SK-N-SH (cell line): ENCODE measurements at regions not wholly inside any gene's neighbourhood (a gene's known extent, or its start where the extent isn't known, plus 50 kb on each side); places are given as distances from the start of the nearest gene placed in this dataset.

Source experiments
- CTCF ChIA-PET: fragments of 300-600, 350-600 bp; formaldehyde crosslinking; extraction: SDS; loops from one replicate; lab custom pipeline; 2021; lab: Yijun Ruan, JAX
- POLR2A ChIA-PET: fragments of 350-600 bp; sonication (Branson Sonifier 250); formaldehyde crosslinking; extraction: SDS; loops from one replicate; lab custom pipeline; 2020; ENCODE audit warnings: antibody characterized with exemption, inconsistent platforms; lab: Yijun Ruan, JAX
- DNase-seq: peaks from one replicate; pipeline ENCODE4 v3.0.0; 2012
- H2AFZ ChIP-seq: fragments of 200-600 bp; sonication (generic); 2 replicates; pipeline ENCODE4 v1.8.1; 2016; ENCODE audit warnings: antibody characterized with exemption, mild to moderate bottlenecking, low read depth
- H3F3A ChIP-seq: fragments of 200-600 bp; sonication (generic); replicated peaks from 2 replicates; pipeline ENCODE3; 2016; ENCODE audit warnings: antibody characterized with exemption, mild to moderate bottlenecking; ENCODE audit not compliant: insufficient read depth
- H3K27ac ChIP-seq, 2 experiments: fragments of 200-500 bp in 1 of 2; fragments of 200-600 bp in 1 of 2; sonication (Bioruptor generic) in 1 of 2; sonication (generic), shearing (Covaris generic) in 1 of 2; 2 replicates each; pipeline versions ENCODE4 v1.5.1 to v1.6.1; 2014 to 2016; ENCODE audit warnings: low read depth in 2 of 2, inconsistent platforms in 1 of 2, low read length in 1 of 2, mild to moderate bottlenecking in 1 of 2, mixed read lengths in 1 of 2
- H3K27me3 ChIP-seq: fragments of 200-600 bp; sonication (generic), shearing (Covaris generic); 2 replicates; pipeline ENCODE4 v1.6.1; 2016; ENCODE audit warnings: mixed run types; ENCODE audit not compliant: insufficient read depth
- H3K36me3 ChIP-seq, 2 experiments: fragments of 200-500 bp in 1 of 2; fragments of 200-600 bp in 1 of 2; sonication (Bioruptor generic) in 1 of 2; sonication (generic) in 1 of 2; replicated peaks in 1 of 2; 2 replicates each; pipeline versions ENCODE3 to v1.5.1; 2014 to 2016; ENCODE audit warnings: low read length in 1 of 2, mild to moderate bottlenecking in 1 of 2; ENCODE audit not compliant: insufficient read depth in 2 of 2, control insufficient read depth in 1 of 2
- H3K4me1 ChIP-seq, 2 experiments: fragments of 200-500 bp in 1 of 2; fragments of 200-600 bp in 1 of 2; sonication (Bioruptor generic) in 1 of 2; sonication (generic), shearing (Covaris generic) in 1 of 2; 2 replicates each; pipeline versions ENCODE4 v1.5.1 to v1.6.1; 2014 to 2016; ENCODE audit warnings: low read depth in 1 of 2, low read length in 1 of 2, mixed run types in 1 of 2; ENCODE audit not compliant: insufficient read depth in 2 of 2, control insufficient read depth in 1 of 2
- H3K4me2 ChIP-seq: fragments of 200-600 bp; sonication (generic), shearing (Covaris generic); 2 replicates; pipeline ENCODE4 v1.6.1; 2017; ENCODE audit warnings: mixed run types
- H3K4me3 ChIP-seq, 2 experiments: fragments of 200-500 bp in 1 of 2; fragments of 200-600 bp in 1 of 2; sonication (Bioruptor generic) in 1 of 2; sonication (generic), shearing (Covaris generic) in 1 of 2; 2 replicates each; pipeline versions ENCODE4 v1.5.1 to v1.8.1; 2014 to 2016; ENCODE audit warnings: low read depth in 2 of 2, inconsistent platforms in 1 of 2, low read length in 1 of 2, mild to moderate bottlenecking in 1 of 2, mixed read lengths in 1 of 2, moderate library complexity in 1 of 2
- H3K79me2 ChIP-seq: fragments of 200-600 bp; sonication (generic); 2 replicates; pipeline ENCODE4 v1.8.1; 2017; ENCODE audit warnings: mild to moderate bottlenecking; ENCODE audit not compliant: insufficient read depth
- H3K9ac ChIP-seq: fragments of 200-600 bp; sonication (generic); 2 replicates; pipeline ENCODE4 v1.6.1; 2017; ENCODE audit warnings: mixed run types
- H3K9me2 ChIP-seq: fragments of 200-600 bp; sonication (generic); 2 replicates; pipeline ENCODE4 v1.6.1; 2017; ENCODE audit warnings: mixed run types
- H3K9me3 ChIP-seq: fragments of 200-600 bp; sonication (generic); 2 replicates; pipeline ENCODE4 v1.6.1; 2017; ENCODE audit warnings: mixed run types, mild to moderate bottlenecking, moderate library complexity
- H4K20me1 ChIP-seq: fragments of 200-600 bp; sonication (generic); 2 replicates; pipeline ENCODE4 v1.6.1; 2017; ENCODE audit warnings: mild to moderate bottlenecking, mixed run types; ENCODE audit not compliant: insufficient read depth
- CHD2 ChIP-seq: fragments of 150-350 bp; IDR thresholded peaks from 2 replicates; pipeline ENCODE4 v1.6.1; 2018; ENCODE audit warnings: low read length; ENCODE audit not compliant: partially characterized antibody
- EZH2phosphoT487 ChIP-seq: fragments of 200-600 bp; sonication (generic); IDR thresholded peaks from 2 replicates; pipeline ENCODE4 v1.6.1; 2017; ENCODE audit warnings: low read depth, mixed run types, mild to moderate bottlenecking, antibody characterized with exemption, moderate library complexity, borderline replicate concordance
- FOSL2 ChIP-seq: IDR thresholded peaks from 2 replicates; pipeline ENCODE4 v1.4.0; 2012; ENCODE audit warnings: low read depth, mild to moderate bottlenecking, moderate library complexity, borderline replicate concordance
- FOXJ3 ChIP-seq: sonication (generic); formaldehyde crosslinking; IDR thresholded peaks from 2 replicates; pipeline ENCODE4 v1.5.1; 2020; ENCODE audit warnings: mild to moderate bottlenecking, missing genetic modification reagents
- FOXM1 ChIP-seq: IDR thresholded peaks from 2 replicates; pipeline ENCODE4 v1.4.0; 2012; ENCODE audit warnings: low read depth, mild to moderate bottlenecking
- GABPA ChIP-seq: IDR thresholded peaks from 2 replicates; pipeline ENCODE4 v1.4.0; 2012; ENCODE audit warnings: low read depth, mild to moderate bottlenecking
- GATA2 ChIP-seq: sonication (generic); formaldehyde crosslinking; IDR thresholded peaks from 2 replicates; pipeline ENCODE4 v1.5.0; 2020; ENCODE audit warnings: mild to moderate bottlenecking, missing genetic modification reagents
- IRF3 ChIP-seq: fragments of 150-350 bp; IDR thresholded peaks from 2 replicates; pipeline ENCODE4 v1.6.1; 2016; ENCODE audit warnings: mild to moderate bottlenecking, low read depth, low read length
- JUND ChIP-seq: IDR thresholded peaks from 2 replicates; pipeline ENCODE4 v1.4.0; 2012
- MXI1 ChIP-seq: IDR thresholded peaks from 2 replicates; pipeline ENCODE4 v1.6.1; 2012; ENCODE audit warnings: mild to moderate bottlenecking, low read depth, low read length, improper control_type of control experiment
- NFIC ChIP-seq: IDR thresholded peaks from 2 replicates; pipeline ENCODE4 v1.4.0; 2012; ENCODE audit warnings: borderline replicate concordance
- NRF1 ChIP-seq: IDR thresholded peaks from 2 replicates; pipeline ENCODE4 v1.6.1; 2012; ENCODE audit warnings: low read depth, mild to moderate bottlenecking, low read length
- PBX3 ChIP-seq: IDR thresholded peaks from 2 replicates; pipeline ENCODE4; 2012
- POLR2AphosphoS5 ChIP-seq: IDR thresholded peaks from 2 replicates; pipeline ENCODE4 v1.6.1; 2012; ENCODE audit warnings: low read depth, low read length
- RAD21 ChIP-seq: IDR thresholded peaks from 2 replicates; pipeline ENCODE4 v1.6.1; 2012; ENCODE audit warnings: mild to moderate bottlenecking, low read length
- RCOR1 ChIP-seq: fragments of 150-350 bp; IDR thresholded peaks from 2 replicates; pipeline ENCODE4 v1.6.1; 2017; ENCODE audit warnings: antibody characterized with exemption, low read length
- SIN3A ChIP-seq: IDR thresholded peaks from 2 replicates; pipeline ENCODE4 v1.6.1; 2012; ENCODE audit warnings: low read depth, mild to moderate bottlenecking, low read length, moderate library complexity, borderline replicate concordance
- TAF1 ChIP-seq: IDR thresholded peaks from 2 replicates; pipeline ENCODE4 v1.6.1; 2012; ENCODE audit warnings: low read depth, mild to moderate bottlenecking, low read length, moderate library complexity, borderline replicate concordance
- TEAD4 ChIP-seq: IDR thresholded peaks from 2 replicates; pipeline ENCODE4 v1.4.0; 2012; ENCODE audit warnings: mild to moderate bottlenecking, borderline replicate concordance; ENCODE audit not compliant: insufficient read depth
- YY1 ChIP-seq: IDR thresholded peaks from 2 replicates; pipeline ENCODE4 v1.4.0; 2012; ENCODE audit warnings: low read depth, mild to moderate bottlenecking
- WGBS: methylation state at CpG from one replicate; pipeline ENCODE4 v1.1.6; 2017; ENCODE audit warnings: low lambda C conversion rate; 5-methylcytosine and 5-hydroxymethylcytosine counted together
- TF ChIP-seq, protein P1 (sequence below): fragments of 200-600 bp; sonication (generic); IDR thresholded peaks from 2 replicates; pipeline ENCODE4 v1.6.1; 2017; ENCODE audit warnings: antibody characterized with exemption, mild to moderate bottlenecking, moderate library complexity

GRCh38 chr1:170277985-170278384 lies 132.2 kb downstream of the NTMT2 start:
- 28% methylated on average over 2 of the region's 2 CpGs for WGBS

DNA sequence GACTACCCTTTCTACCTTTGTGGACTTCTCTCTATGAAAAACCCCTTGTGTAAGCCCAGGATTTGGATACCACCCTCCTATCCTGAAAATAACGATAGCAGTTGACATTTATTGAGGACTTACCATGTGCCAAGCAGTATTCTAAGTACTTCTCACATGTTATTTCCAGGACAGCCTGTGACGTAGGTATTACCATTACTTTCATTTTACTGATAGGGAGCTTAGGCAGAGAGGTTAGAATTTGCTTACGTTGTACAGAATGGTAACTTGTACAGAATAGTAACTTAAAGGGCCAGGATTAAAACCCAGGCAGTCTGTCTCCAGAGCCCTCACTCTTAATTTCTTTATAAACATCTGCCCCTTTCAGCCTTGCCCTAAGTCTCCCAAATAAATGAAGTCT lies 138.3 kb downstream of the NTMT2 start:
- Histone ChIP-seq H3K9me2 (no peaks in the 10 kb centered on the region), H3K9me3 (no peaks in the 10 kb centered on the region), H3K9ac (no peak overlapping the region), H3K4me1 (no peaks in the 10 kb centered on the region; a peak in 1 of 4 replicates), H3K4me3 (no peak overlapping the region; a peak in 1 of 4 replicates), H3K27me3 (no peaks in the 10 kb centered on the region), H3F3A (no peaks in the 10 kb centered on the region), H3K79me2 (no peaks in the 10 kb centered on the region), H4K20me1 (no peaks in the 10 kb centered on the region), H3K4me2 (peak overlapping the region; percentile 61; the same call in 1 of the 2 replicates), H3K36me3 (no peaks in the 10 kb centered on the region), H3K27ac (no peak overlapping the region), H2AFZ (peak overlapping the region; percentile 73)
- ChIA-PET CTCF (no interaction called here), POLR2A (no interaction called here)
- TF ChIP-seq PBX3 = no peak
- TF ChIP-seq YY1 = no peak
- no peak for TF ChIP-seq FOSL2
- no peak for TF ChIP-seq MXI1
- TF ChIP-seq CHD2 = no peak
- TF ChIP-seq JUND = no peak
- no peak for TF ChIP-seq GATA2 (CRISPR knock-in tag)
- no peak for TF ChIP-seq RAD21
- no peak for TF ChIP-seq SIN3A
- TF ChIP-seq GABPA = no peak
- TF ChIP-seq EZH2phosphoT487 = no peak
- TF ChIP-seq NFIC = no peak
- no peak for TF ChIP-seq FOXJ3 (CRISPR knock-in tag)
- no peak for TF ChIP-seq TEAD4
- TF ChIP-seq NRF1 = no peak
- 42% methylated on average over 3 of the region's 3 CpGs for WGBS
- no peak for DNase-seq

More at GRCh38 chr1:170277985-170278384, 132.2 kb downstream of the NTMT2 start:
- Histone ChIP-seq H3K79me2 (no peaks in the 10 kb centered on the region), H3K9ac (no peak overlapping the region), H3F3A (no peaks in the 10 kb centered on the region), H3K9me3 (no peaks in the 10 kb centered on the region), H3K4me1 (no peaks in the 10 kb centered on the region; a peak in 1 of 4 replicates), H3K36me3 (no peaks in the 10 kb centered on the region), H3K27me3 (no peaks in the 10 kb centered on the region), H4K20me1 (no peaks in the 10 kb centered on the region), H2AFZ (no peak overlapping the region), H3K4me2 (no peak overlapping the region), H3K27ac (no peak overlapping the region)
- ChIA-PET POLR2A (no interaction called here), CTCF (interaction anchor here (0.9 kb wide), 1 partner anchor 40 kb away, joined by 3 read pairs; no protein-coding TSS in a partner anchor)
- no peak for DNase-seq
- TF ChIP-seq YY1 = no peak
- no peak for TF ChIP-seq GATA2 (CRISPR knock-in tag)
- TF ChIP-seq FOXJ3 (CRISPR knock-in tag) = no peak
- TF ChIP-seq RCOR1 = no peak
- TF ChIP-seq, protein P1, sequence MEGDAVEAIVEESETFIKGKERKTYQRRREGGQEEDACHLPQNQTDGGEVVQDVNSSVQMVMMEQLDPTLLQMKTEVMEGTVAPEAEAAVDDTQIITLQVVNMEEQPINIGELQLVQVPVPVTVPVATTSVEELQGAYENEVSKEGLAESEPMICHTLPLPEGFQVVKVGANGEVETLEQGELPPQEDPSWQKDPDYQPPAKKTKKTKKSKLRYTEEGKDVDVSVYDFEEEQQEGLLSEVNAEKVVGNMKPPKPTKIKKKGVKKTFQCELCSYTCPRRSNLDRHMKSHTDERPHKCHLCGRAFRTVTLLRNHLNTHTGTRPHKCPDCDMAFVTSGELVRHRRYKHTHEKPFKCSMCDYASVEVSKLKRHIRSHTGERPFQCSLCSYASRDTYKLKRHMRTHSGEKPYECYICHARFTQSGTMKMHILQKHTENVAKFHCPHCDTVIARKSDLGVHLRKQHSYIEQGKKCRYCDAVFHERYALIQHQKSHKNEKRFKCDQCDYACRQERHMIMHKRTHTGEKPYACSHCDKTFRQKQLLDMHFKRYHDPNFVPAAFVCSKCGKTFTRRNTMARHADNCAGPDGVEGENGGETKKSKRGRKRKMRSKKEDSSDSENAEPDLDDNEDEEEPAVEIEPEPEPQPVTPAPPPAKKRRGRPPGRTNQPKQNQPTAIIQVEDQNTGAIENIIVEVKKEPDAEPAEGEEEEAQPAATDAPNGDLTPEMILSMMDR = no peak
- TF ChIP-seq TAF1 = no peak
- TF ChIP-seq IRF3 = no peak
- TF ChIP-seq POLR2AphosphoS5 = no peak
- TF ChIP-seq FOXM1 = no peak
- TF ChIP-seq, all 33 proteins: peak for 0
- no peaks in the 10 kb centered on the region for H3K9me2 ChIP-seq
- no peak overlapping the region for H3K4me3 ChIP-seq
